GM23248 (cell line): ENCODE measurements at regions not wholly inside any gene's neighbourhood (a gene's known extent, or its start where the extent isn't known, plus 50 kb on each side); places are given as distances from the start of the nearest gene placed in this dataset.

ENCODE experiments used
- DNase-seq: peaks from one replicate; pipeline ENCODE4 v3.0.0-alpha.2; 2015
- H2AFZ ChIP-seq: fragments of 200-600 bp; sonication (generic); 2 replicates; pipeline ENCODE4 v1.6.1; 2016; ENCODE audit warnings: antibody characterized with exemption
- H3F3A ChIP-seq: fragments of 200-600 bp; sonication (generic); 2 replicates; pipeline ENCODE4 v1.6.1; 2016; ENCODE audit warnings: mild to moderate bottlenecking, antibody characterized with exemption, mixed run types; ENCODE audit not compliant: insufficient read depth
- H3K27ac ChIP-seq: fragments of 200-600 bp; sonication (generic); 2 replicates; pipeline ENCODE4 v1.5.1; 2016; ENCODE audit warnings: mild to moderate bottlenecking
- H3K27me3 ChIP-seq: fragments of 200-600 bp; sonication (generic); replicated peaks from 2 replicates; pipeline ENCODE4 v1.6.1; 2016; ENCODE audit warnings: mild to moderate bottlenecking; ENCODE audit not compliant: insufficient read depth
- H3K36me3 ChIP-seq: fragments of 200-600 bp; sonication (generic); 2 replicates; pipeline ENCODE4 v1.6.1; 2016; ENCODE audit warnings: low read depth, mild to moderate bottlenecking
- H3K4me1 ChIP-seq: fragments of 200-600 bp; sonication (generic); 2 replicates; pipeline ENCODE4 v1.6.1; 2016; ENCODE audit warnings: mild to moderate bottlenecking; ENCODE audit not compliant: insufficient read depth
- H3K4me2 ChIP-seq: fragments of 200-600 bp; sonication (generic); one replicate; pipeline ENCODE4 v1.6.1; 2016; ENCODE audit warnings: mild to moderate bottlenecking; ENCODE audit not compliant: unreplicated experiment
- H3K4me3 ChIP-seq: fragments of 200-600 bp; sonication (generic); 2 replicates; pipeline ENCODE4 v1.5.1; 2016; ENCODE audit warnings: mild to moderate bottlenecking
- H3K79me2 ChIP-seq: fragments of 200-600 bp; sonication (generic); 2 replicates; pipeline ENCODE4 v1.6.1; 2016; ENCODE audit warnings: mild to moderate bottlenecking; ENCODE audit not compliant: insufficient read depth
- H3K9ac ChIP-seq: fragments of 200-600 bp; sonication (generic); 2 replicates; pipeline ENCODE4 v1.6.1; 2016; ENCODE audit warnings: mild to moderate bottlenecking
- H3K9me2 ChIP-seq: fragments of 200-600 bp; sonication (generic); 2 replicates; pipeline ENCODE4 v1.6.1; 2016; ENCODE audit warnings: mixed run types, mild to moderate bottlenecking, moderate library complexity; ENCODE audit not compliant: insufficient read depth
- H3K9me3 ChIP-seq: fragments of 200-600 bp; sonication (generic); one replicate; pipeline ENCODE4 v1.6.1; 2017; ENCODE audit warnings: low read depth
- H4K20me1 ChIP-seq: fragments of 200-600 bp; sonication (generic); 2 replicates; pipeline ENCODE4 v1.6.0; 2016; ENCODE audit not compliant: insufficient read depth
- EZH2 ChIP-seq: fragments of 200-600 bp; sonication (generic); IDR thresholded peaks from 2 replicates; pipeline ENCODE4 v1.6.1; 2018; ENCODE audit warnings: antibody characterized with exemption, mild to moderate bottlenecking; ENCODE audit not compliant: insufficient read depth, poor library complexity, severe bottlenecking
- EZH2phosphoT487 ChIP-seq: fragments of 200-600 bp; sonication (generic); IDR thresholded peaks from 2 replicates; pipeline ENCODE4 v1.6.1; 2018; ENCODE audit warnings: antibody characterized with exemption, moderate library complexity, mild to moderate bottlenecking, low read depth; ENCODE audit not compliant: insufficient read depth
- WGBS, 2 experiments: methylation state at CpG; one replicate each; pipeline ENCODE4 v1.1.6; 2015 to 2017; ENCODE audit warnings: low lambda C conversion rate in 2 of 2, low coverage in 1 of 2; ENCODE audit errors: missing lambda C conversion rate in 2 of 2; 5-methylcytosine and 5-hydroxymethylcytosine counted together
- in situ Hi-C: fragments of 300-500 bp; cut with MboI; formaldehyde crosslinking; loops from 2 replicates; pipeline ENCODE4 v1.15.0; 2020

GRCh38 chr12:67034110-67034879 is 234.9 kb upstream of the CAND1 start:
- in situ Hi-C loops = no loop called here
- Histone ChIP-seq H3K4me2 (no peak overlapping the region), H3K4me3 (no peak overlapping the region), H3F3A (no peaks in the 10 kb centered on the region), H3K36me3 (no peaks in the 10 kb centered on the region), H3K9me2 (no peaks in the 10 kb centered on the region), H2AFZ (no peak overlapping the region), H3K4me1 (no peaks in the 10 kb centered on the region), H3K9ac (no peak overlapping the region), H4K20me1 (no peaks in the 10 kb centered on the region), H3K27ac (no peak overlapping the region), H3K9me3 (no peaks in the 10 kb centered on the region), H3K79me2 (no peaks in the 10 kb centered on the region), H3K27me3 (0 out of 2 replicates have a peak, but pooled peaks cover 4% of the 10 kb centered on the region)
- TF ChIP-seq EZH2 (no peak), EZH2phosphoT487 (no peak)
- DNase-seq = peak; percentile 11
- 31 to 35% methylated on average over 7 of the region's 7 CpGs for WGBS, 2 experiments

- in situ Hi-C loops = no loop called here
- DNase-seq = no peak
- Histone ChIP-seq H3K36me3 (no peaks in the 10 kb centered on the region), H3K4me2 (no peak overlapping the region), H3K9me3 (no peaks in the 10 kb centered on the region), H3K79me2 (no peaks in the 10 kb centered on the region), H3K9me2 (no peaks in the 10 kb centered on the region), H3F3A (no peaks in the 10 kb centered on the region), H3K4me3 (no peak overlapping the region), H2AFZ (no peak overlapping the region), H3K27me3 (0 out of 2 replicates have a peak, but pooled peaks cover 4% of the 10 kb centered on the region), H3K27ac (no peak overlapping the region), H3K9ac (no peak overlapping the region), H3K4me1 (no peaks in the 10 kb centered on the region), H4K20me1 (no peaks in the 10 kb centered on the region)
- WGBS, 2 experiments = 10 to 14% methylated on average over 5 of the region's 5 CpGs
- TF ChIP-seq EZH2 (no peak), EZH2phosphoT487 (no peak)
Measured at GRCh38 chr12:67035121-67035520, 234.0 kb upstream of the CAND1 start.

GRCh38 chr12:67038486-67038885 is 230.7 kb upstream of the CAND1 start:
- DNase-seq = no peak
- Histone ChIP-seq H3K4me1 (no peaks in the 10 kb centered on the region), H3K9ac (no peak overlapping the region), H4K20me1 (no peaks in the 10 kb centered on the region), H3K4me2 (no peak overlapping the region), H3K27me3 (0 out of 2 replicates have a peak, but pooled peaks cover 4% of the 10 kb centered on the region), H3K79me2 (no peaks in the 10 kb centered on the region), H3F3A (no peaks in the 10 kb centered on the region), H3K4me3 (no peak overlapping the region), H3K9me3 (no peaks in the 10 kb centered on the region), H2AFZ (no peak overlapping the region), H3K9me2 (no peaks in the 10 kb centered on the region), H3K36me3 (no peaks in the 10 kb centered on the region), H3K27ac (no peak overlapping the region)
- in situ Hi-C loops = no loop called here
- TF ChIP-seq EZH2phosphoT487 = no peak
- no peak for TF ChIP-seq EZH2
- 27 to 32% methylated on average over 2 of the region's 2 CpGs for WGBS, 2 experiments

GRCh38 chr12:67039995-67040860 is 228.9 kb upstream of the CAND1 start:
- Histone ChIP-seq H4K20me1 (no peaks in the 10 kb centered on the region), H3K4me3 (no peak overlapping the region), H3K9me2 (no peaks in the 10 kb centered on the region), H3K4me2 (no peak overlapping the region), H3K36me3 (no peaks in the 10 kb centered on the region), H3K9me3 (no peaks in the 10 kb centered on the region), H3K4me1 (no peaks in the 10 kb centered on the region), H3K9ac (no peak overlapping the region), H3K27ac (no peak overlapping the region), H3K79me2 (no peaks in the 10 kb centered on the region), H2AFZ (no peak overlapping the region), H3K27me3 (no peaks in the 10 kb centered on the region; the same call in none of the 2 replicates), H3F3A (no peaks in the 10 kb centered on the region)
- no peak for DNase-seq
- WGBS, 2 experiments = 28 to 30% methylated on average over 8 of the region's 8 CpGs
- in situ Hi-C loops = no loop called here
- TF ChIP-seq EZH2 (no peak), EZH2phosphoT487 (no peak)
